GM19328 (cell line): ENCODE measurements at regions not wholly inside any gene's neighbourhood (a gene's known extent, or its start where the extent isn't known, plus 50 kb on each side); places are given as distances from the start of the nearest gene placed in this dataset.

Experiments used
- ATAC-seq: cut with Tn5 transposase; IDR thresholded peaks from one replicate; pipeline ENCODE4 v1.9.1; 2021; ENCODE audit warnings: mild to moderate bottlenecking, moderate library complexity; ENCODE audit not compliant: unreplicated experiment

DNA sequence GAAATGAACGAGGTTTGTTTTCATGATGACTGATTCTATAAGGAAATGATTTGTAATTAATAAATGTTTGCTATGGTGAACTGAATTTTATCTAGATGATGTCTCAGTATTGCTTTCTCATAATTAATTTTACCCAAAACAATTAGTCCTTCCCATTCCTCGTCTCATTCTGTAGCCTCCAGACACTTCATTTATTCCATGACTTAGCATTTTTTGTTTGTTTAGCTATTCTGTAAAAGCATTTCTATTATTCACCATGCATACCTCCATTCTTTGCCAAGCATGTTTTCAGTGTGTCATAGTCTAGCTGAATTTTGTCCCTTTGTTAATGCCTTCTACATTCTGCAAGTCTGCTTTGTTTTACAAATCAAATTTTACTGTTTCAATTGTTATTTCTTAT lies 137.4 kb upstream of the RPL10L start:
- ATAC-seq = no peak

DNA sequence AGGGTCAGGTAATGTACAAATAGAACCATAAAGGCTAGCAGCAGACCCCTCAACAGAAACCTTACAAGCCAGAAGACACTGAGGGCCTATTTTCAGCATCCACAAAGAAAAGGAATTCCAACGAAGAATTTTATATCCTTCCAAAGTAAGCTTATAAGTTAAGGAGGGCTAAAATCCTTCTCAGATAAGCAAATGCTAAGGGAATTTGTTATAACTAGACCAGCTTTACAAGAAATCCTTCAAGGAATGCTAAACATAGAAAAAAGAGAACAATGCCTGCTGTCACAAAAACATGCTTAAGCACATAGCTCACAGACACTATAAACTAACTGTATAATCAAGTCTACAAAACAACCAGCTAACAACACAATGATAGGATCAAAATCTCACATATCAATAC lies 130.7 kb upstream of the RPL10L start:
- no peak for ATAC-seq

GRCh38 chr14:46769292-46769691 lies 117.7 kb upstream of the RPL10L start:
- ATAC-seq = peak; percentile 98

DNA sequence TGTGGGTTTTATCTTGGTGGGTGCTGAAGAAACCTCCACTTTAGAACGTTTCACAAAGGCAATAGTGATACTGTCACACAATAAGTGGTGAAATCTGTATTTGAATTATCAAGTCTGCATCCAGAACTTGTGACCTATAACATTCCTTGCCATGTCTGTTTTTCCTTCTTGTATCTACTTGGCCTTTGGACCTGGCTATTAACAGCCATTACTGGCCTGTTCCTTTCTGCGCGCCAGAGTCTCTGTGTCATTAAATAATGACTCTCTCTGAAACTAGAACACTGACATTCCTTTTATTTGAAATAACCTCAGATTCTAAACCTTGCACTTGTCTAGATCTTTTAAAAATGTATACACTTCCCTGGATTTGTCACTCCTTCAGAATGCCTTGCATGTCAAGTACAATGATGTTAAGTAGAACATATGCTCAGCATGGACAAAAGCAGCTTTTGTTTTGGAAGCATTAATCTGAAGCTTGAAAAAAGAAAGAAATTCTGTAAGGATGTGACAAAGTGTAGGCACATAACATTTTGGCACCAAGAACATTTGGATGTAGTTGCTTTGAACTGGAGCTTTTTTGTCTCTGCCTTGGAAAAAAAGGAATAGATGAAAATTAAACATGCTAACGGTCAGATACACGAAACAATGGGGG lies 95.5 kb upstream of the RPL10L start:
- no peak for ATAC-seq

- ATAC-seq = no peak
These were observed 82.7 kb upstream of the RPL10L start for GRCh38 chr14:46734286-46734685.

DNA sequence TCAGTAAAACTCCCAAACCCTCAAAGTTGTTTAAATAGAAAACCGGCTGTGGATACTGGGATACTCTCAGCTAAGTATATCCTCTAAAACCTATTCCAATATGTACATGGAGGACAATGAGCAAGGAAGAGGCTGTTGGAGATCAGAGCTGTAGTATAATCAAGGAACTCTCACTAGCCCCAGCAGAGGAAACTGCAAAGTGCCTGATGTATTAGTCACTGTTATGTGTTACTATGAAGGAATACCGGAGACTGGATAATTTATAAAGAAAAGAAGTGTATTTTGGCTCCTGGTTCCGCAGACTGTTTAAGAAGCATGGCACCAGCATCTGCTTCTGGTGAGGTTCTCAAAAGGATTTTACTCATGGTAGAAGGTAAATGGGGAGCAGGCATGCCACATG lies 65.6 kb upstream of the RPL10L start:
- ATAC-seq = no peak
